Esophagus squamous epithelium (tissue), 5 donors: ENCODE measurements at regions not wholly inside any gene's neighbourhood (a gene's known extent, or its start where the extent isn't known, plus 50 kb on each side); places are given as distances from the start of the nearest gene placed in this dataset.

ENCODE experiments used
- DNase-seq: peaks from one replicate; lab custom pipeline; 2025; lab: John Stamatoyannopoulos, UW
- H3K27ac ChIP-seq, 4 donors: fragments of 200-600 bp; sonication (generic); one replicate each; pipeline ENCODE4 v1.5.1; 2016 to 2019; ENCODE audit warnings: mild to moderate bottlenecking in 1 of 4
- H3K27me3 ChIP-seq, 4 donors: fragments of 200-600 bp; sonication (generic); 1 replicate in 3 of 4; 2 replicates in 1 of 4; pipeline versions ENCODE4 v1.5.1 to v1.6.0; 2017 to 2021; ENCODE audit warnings: antibody characterized with exemption in 1 of 4
- H3K36me3 ChIP-seq, 3 donors: fragments of 200-600 bp; sonication (generic); one replicate each; pipeline ENCODE4 v1.5.1; 2016 to 2019
- H3K4me1 ChIP-seq, 3 donors: fragments of 200-600 bp; sonication (generic); one replicate each; pipeline ENCODE4 v1.5.1; 2017 to 2019
- H3K4me3 ChIP-seq, 4 donors: fragments of 200-600 bp; sonication (generic); 1 replicate in 3 of 4; 2 replicates in 1 of 4; pipeline ENCODE4 v1.5.1; 2016 to 2019; ENCODE audit warnings: mild to moderate bottlenecking in 2 of 4, moderate library complexity in 1 of 4
- H3K9me3 ChIP-seq, 3 donors: fragments of 200-600 bp; sonication (generic); one replicate each; pipeline ENCODE4 v1.5.1; 2016 to 2019
- POLR2A ChIP-seq, 4 donors: fragments of 450-650 bp; IDR thresholded peaks; one replicate each; pipeline ENCODE4 v1.6.1; 2017; ENCODE audit warnings: antibody characterized with exemption in 4 of 4, mild to moderate bottlenecking in 4 of 4, moderate library complexity in 3 of 4
- WGBS, 2 donors: methylation state at CpG; one replicate each; pipeline ENCODE4 v1.1.5; 2018; 5-methylcytosine and 5-hydroxymethylcytosine counted together
- intact Hi-C: fragments of 100-400 bp; cut with DNase I; formaldehyde crosslinking; loops from one replicate; pipeline ENCODE4 v1.15.0; 2022
- TF ChIP-seq, protein P1 (sequence below), 6 experiments: fragments of 450-650 bp in 4 of 6; fragments of 200-600 bp in 2 of 6; sonication (generic) in 2 of 6; IDR thresholded peaks; one replicate each; pipeline ENCODE4 v1.5.1; 2016 to 2019; ENCODE audit warnings: antibody characterized with exemption in 6 of 6, mild to moderate bottlenecking in 4 of 6, moderate library complexity in 4 of 6
- donor health status: DM: yes; HTN: yes; CAD: no.

DNA sequence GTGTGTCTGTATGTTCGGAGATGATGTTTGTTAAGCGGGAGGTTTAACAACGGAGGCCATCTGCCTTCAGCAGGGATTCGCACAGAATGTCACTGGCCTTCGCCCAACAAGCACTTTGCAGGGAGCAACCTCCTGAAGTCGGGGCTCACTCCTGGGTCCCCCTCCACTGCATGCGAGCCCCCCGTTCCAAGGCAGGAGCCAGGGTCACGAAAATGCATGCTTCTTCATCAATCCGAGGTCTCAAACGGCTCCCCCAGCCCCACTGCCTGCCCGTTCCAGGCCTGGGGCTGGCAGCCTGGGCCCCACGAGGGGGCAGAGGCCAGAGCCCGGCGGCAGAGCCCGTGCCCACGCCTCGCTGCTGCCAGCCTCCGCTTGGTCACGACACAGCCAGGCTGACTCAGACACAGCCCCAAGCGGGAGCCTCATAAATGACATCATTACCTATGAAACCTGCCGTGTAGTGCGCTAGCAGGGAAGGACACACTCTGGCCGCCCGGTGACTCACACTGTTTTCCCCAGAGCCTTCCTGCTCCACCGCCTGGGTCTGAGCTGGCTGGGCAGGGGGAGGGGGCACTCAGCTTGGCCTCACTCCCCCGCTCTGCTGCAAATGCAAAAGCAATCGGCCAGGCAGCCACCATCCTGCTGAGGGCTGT is 169.5 kb upstream of the RTL1 start:
- no peak for TF ChIP-seq POLR2A (IDR thresholded peaks at IDR 0.05)
- TF ChIP-seq, protein P1, sequence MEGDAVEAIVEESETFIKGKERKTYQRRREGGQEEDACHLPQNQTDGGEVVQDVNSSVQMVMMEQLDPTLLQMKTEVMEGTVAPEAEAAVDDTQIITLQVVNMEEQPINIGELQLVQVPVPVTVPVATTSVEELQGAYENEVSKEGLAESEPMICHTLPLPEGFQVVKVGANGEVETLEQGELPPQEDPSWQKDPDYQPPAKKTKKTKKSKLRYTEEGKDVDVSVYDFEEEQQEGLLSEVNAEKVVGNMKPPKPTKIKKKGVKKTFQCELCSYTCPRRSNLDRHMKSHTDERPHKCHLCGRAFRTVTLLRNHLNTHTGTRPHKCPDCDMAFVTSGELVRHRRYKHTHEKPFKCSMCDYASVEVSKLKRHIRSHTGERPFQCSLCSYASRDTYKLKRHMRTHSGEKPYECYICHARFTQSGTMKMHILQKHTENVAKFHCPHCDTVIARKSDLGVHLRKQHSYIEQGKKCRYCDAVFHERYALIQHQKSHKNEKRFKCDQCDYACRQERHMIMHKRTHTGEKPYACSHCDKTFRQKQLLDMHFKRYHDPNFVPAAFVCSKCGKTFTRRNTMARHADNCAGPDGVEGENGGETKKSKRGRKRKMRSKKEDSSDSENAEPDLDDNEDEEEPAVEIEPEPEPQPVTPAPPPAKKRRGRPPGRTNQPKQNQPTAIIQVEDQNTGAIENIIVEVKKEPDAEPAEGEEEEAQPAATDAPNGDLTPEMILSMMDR (IDR thresholded peaks at IDR 0.05), result no peak
- H3K4me3 ChIP-seq, result no peak overlapping the region
- intact Hi-C loops, result no loop called here
- peaks cover 0 to 28% (median 9%) of the 10 kb centered on the region in 3 donors for H3K4me1 ChIP-seq
- H3K27ac ChIP-seq, result no peak overlapping the region
- no peaks in the 10 kb centered on the region for H3K36me3 ChIP-seq
- DNase-seq, result no peak
- H3K9me3 ChIP-seq, result no peaks in the 10 kb centered on the region
- WGBS, 2 donors, result 53 to 70% methylated on average over 5 to 8 of the region's 28 CpGs
- H3K27me3 ChIP-seq, result peaks cover 8 to 41% (median 14%) of the 10 kb centered on the region in 4 donors

DNA sequence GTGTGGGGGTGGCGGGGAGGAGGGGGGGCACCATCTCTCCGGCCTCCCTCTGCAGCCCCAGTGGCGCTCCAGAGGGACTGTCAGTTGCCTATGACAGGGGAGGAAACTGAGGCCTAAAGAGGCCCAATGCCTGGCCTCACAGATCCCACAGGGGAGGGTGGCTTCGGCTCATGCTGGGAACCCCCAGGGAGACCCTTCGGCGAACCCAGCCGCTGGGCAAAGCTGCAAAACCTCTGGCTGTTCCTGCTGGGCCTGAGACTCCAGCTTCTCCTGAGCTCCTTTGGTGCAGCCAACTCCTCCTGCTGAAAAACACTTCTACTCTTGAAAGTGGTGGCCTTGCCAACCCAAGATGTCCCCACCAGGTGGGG is 170.1 kb upstream of the RTL1 start:
- WGBS, 2 donors, result no CpG with 5 or more reads among the region's 7 CpGs
- H3K4me3 ChIP-seq, result no peak overlapping the region
- intact Hi-C loops, result no loop called here
- no peaks in the 10 kb centered on the region for H3K36me3 ChIP-seq
- peaks cover 0 to 28% (median 9%) of the 10 kb centered on the region in 3 donors for H3K4me1 ChIP-seq
- H3K27me3 ChIP-seq, result peaks cover 8 to 46% (median 15%) of the 10 kb centered on the region in 4 donors
- no peak for DNase-seq
- H3K9me3 ChIP-seq, result no peaks in the 10 kb centered on the region
- no peak overlapping the region for H3K27ac ChIP-seq
- TF ChIP-seq POLR2A (IDR thresholded peaks at IDR 0.05), result no peak
- TF ChIP-seq, protein P1 (IDR thresholded peaks at IDR 0.05), result no peak

DNA sequence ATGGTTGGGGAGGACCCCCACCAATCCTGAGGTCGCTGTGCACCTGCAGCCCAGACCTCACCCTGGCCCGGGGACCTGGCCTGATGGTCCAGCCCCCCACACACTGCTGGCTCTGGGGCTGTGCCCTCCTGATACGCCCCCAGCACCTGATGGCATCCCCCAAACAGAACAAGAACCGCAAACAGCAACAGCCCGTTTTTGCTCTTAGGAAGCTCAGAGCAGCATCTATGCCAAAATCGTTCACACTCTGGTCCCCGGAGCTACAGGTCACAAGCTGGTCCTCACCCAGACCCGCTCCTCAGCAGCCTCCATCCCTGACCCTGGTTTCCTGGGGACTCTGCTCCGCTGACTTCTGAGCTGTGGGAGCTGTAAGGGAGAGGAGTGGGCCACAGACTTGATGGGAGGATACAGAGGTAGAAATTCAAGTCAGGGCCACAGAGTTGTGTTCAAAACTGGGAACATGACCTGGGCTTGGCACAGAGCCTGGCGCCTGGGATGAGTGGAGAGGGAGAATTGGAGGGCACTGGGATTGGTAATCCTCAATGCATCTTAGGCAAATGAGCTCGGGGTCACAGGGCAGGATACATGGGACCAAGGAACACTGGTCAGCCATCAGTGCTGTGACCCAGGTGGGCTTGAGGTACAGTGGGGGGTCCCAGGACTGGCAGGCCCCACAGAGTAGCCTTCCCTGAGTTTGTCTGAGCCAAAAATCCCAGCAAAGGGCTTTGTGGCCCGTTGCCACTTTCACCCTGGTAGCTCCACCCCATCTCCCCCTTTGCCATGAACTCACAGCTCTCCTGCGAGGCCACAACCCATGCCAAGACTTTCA is 170.9 kb upstream of the RTL1 start:
- no peak for TF ChIP-seq POLR2A (IDR thresholded peaks at IDR 0.05)
- TF ChIP-seq, protein P1 (IDR thresholded peaks at IDR 0.05), result no peak
- Histone ChIP-seq H3K4me3 (no peak overlapping the region), H3K27me3 (peaks cover 8 to 52% (median 15%) of the 10 kb centered on the region in 4 donors), H3K36me3 (no peaks in the 10 kb centered on the region), H3K4me1 (peaks cover 0 to 28% (median 9%) of the 10 kb centered on the region in 3 donors), H3K27ac (no peak overlapping the region), H3K9me3 (no peaks in the 10 kb centered on the region)
- intact Hi-C loops, result no loop called here
- WGBS, 2 donors, result 54 to 70% methylated on average over 4 of the region's 13 CpGs
- no peak for DNase-seq

DNA sequence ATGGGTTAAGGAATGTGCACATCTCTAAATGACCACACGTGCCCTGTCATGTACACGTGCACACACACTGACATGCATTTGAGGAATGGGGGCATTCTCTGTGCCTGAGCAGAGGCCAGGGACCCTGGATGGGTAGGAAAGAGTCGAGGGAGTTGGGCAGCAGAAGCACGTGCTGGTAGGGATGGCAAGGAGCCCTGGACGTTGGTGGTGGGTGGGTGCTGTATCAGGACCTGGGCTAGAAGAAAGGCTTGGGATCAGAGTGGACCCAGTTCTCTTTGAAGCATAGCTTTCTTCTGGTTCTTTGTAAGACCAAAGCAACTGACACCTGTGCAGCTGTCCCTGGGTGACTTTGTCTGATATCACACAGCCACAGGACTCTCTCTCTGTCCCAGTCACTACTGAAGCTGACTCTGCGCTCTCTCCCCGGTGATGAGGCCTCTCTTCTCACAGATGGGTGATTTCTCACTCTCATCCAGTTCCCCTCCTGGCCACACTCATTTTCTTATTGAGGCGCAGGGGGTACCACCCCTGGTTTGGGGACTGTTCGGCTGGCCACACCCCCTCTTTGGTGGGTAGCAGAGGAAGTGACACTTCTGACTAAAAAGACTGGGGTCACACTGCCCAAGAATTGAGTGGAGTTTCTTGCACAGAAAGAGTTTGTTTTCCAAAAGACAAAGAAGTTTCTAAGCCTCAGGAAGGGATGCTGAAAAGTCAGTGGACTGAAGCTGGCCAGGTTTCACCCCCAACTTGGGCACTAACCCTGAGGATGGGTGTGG is 171.7 kb upstream of the RTL1 start:
- TF ChIP-seq, protein P1 (IDR thresholded peaks at IDR 0.05), result no peak
- TF ChIP-seq POLR2A (IDR thresholded peaks at IDR 0.05), result no peak
- H3K4me3 ChIP-seq, result no peak overlapping the region
- no peak for DNase-seq
- H3K27ac ChIP-seq, result no peak overlapping the region
- 68 to 74% methylated on average over 7 to 8 of the region's 9 CpGs for WGBS, 2 donors
- peaks cover 0 to 28% (median 9%) of the 10 kb centered on the region in 3 donors for H3K4me1 ChIP-seq
- no peaks in the 10 kb centered on the region for H3K9me3 ChIP-seq
- intact Hi-C loops, result no loop called here
- peaks cover 8 to 48% (median 15%) of the 10 kb centered on the region in 4 donors for H3K27me3 ChIP-seq
- H3K36me3 ChIP-seq, result no peaks in the 10 kb centered on the region
